ENCODE measurements at regions not wholly inside any gene's neighbourhood (a gene's known extent, or its start where the extent isn't known, plus 50 kb on each side); places are given as distances from the start of the nearest gene placed in this dataset.

- no TSS peak for BruUV-seq (replicated peaks)
- no peaks in the 10 kb centered on the region for H3K9me3 Mint-ChIP-seq (ENCODE audit: unreplicated experiment)
- no peak overlapping the region for H3K4me3 Mint-ChIP-seq (ENCODE audit: unreplicated experiment)
- no peaks in the 10 kb centered on the region for H3K36me3 Mint-ChIP-seq (ENCODE audit: insufficient read depth, unreplicated experiment)
- no peak overlapping the region for H3K27ac Mint-ChIP-seq (ENCODE audit: unreplicated experiment)
- ChIA-PET POLR2A (no interaction called here), CTCF (no interaction called here)
- no peaks in the 10 kb centered on the region for H3K36me3 ChIP-seq (ENCODE audit: control insufficient read depth, insufficient read depth, low read length)
- intact Hi-C loops (cut with micrococcal nuclease; ENCODE audit: unreplicated experiment) = no loop called here
- no peaks in the 10 kb centered on the region for H3K27me3 ChIP-seq (replicated peaks; ENCODE audit: control insufficient read depth, insufficient read depth, low read length)
- no peaks in the 10 kb centered on the region for H3K9me3 ChIP-seq
- H3K4me3 ChIP-seq (ENCODE audit: low read depth, low read length) = no peak overlapping the region
- peaks cover 2% of the 10 kb centered on the region for H3K27me3 Mint-ChIP-seq (ENCODE audit: insufficient read depth, unreplicated experiment)
- no peak for TF ChIP-seq CTCF (IDR thresholded peaks at IDR 0.05; ENCODE audit: insufficient read depth in 1 of 2, low read depth in 1 of 2, low read length in 1 of 2, severe bottlenecking in 1 of 2, unreplicated experiment in 1 of 2)
- DNase-seq = no peak
- H3K4me1 ChIP-seq = no peaks in the 10 kb centered on the region
- no peaks in the 10 kb centered on the region for H3K4me1 Mint-ChIP-seq (ENCODE audit: low read depth, unreplicated experiment)
Observed at GRCh38 chr7:118969370-118969769, 744.9 kb downstream of the ANKRD7 start.

- H3K4me1 ChIP-seq = no peaks in the 10 kb centered on the region
- peaks cover 2% of the 10 kb centered on the region for H3K27me3 Mint-ChIP-seq (ENCODE audit: insufficient read depth, unreplicated experiment)
- no peaks in the 10 kb centered on the region for H3K9me3 Mint-ChIP-seq (ENCODE audit: unreplicated experiment)
- ChIA-PET CTCF (no interaction called here), POLR2A (no interaction called here)
- no peaks in the 10 kb centered on the region for H3K36me3 Mint-ChIP-seq (ENCODE audit: insufficient read depth, unreplicated experiment)
- no peak overlapping the region for H3K4me3 Mint-ChIP-seq (ENCODE audit: unreplicated experiment)
- H3K4me3 ChIP-seq (ENCODE audit: low read depth, low read length) = no peak overlapping the region
- BruUV-seq (replicated peaks) = no TSS peak
- H3K4me1 Mint-ChIP-seq (ENCODE audit: low read depth, unreplicated experiment) = no peaks in the 10 kb centered on the region
- intact Hi-C loops (cut with micrococcal nuclease; ENCODE audit: unreplicated experiment) = no loop called here
- no peak for TF ChIP-seq CTCF (IDR thresholded peaks at IDR 0.05; ENCODE audit: insufficient read depth in 1 of 2, low read depth in 1 of 2, low read length in 1 of 2, severe bottlenecking in 1 of 2, unreplicated experiment in 1 of 2)
- no peak for DNase-seq
- no peaks in the 10 kb centered on the region for H3K9me3 ChIP-seq
- H3K27ac Mint-ChIP-seq (ENCODE audit: unreplicated experiment) = no peak overlapping the region
- H3K27me3 ChIP-seq (replicated peaks; ENCODE audit: control insufficient read depth, insufficient read depth, low read length) = no peaks in the 10 kb centered on the region
- no peaks in the 10 kb centered on the region for H3K36me3 ChIP-seq (ENCODE audit: control insufficient read depth, insufficient read depth, low read length)
Observed at GRCh38 chr7:118971706-118972105, 747.2 kb downstream of the ANKRD7 start.

- intact Hi-C loops (cut with micrococcal nuclease; ENCODE audit: unreplicated experiment) = no loop called here
Observed at GRCh38 chr7:118974836-118975235, 750.3 kb downstream of the ANKRD7 start.

More at GRCh38 chr7:118974836-118975235, 750.3 kb downstream of the ANKRD7 start:
- no peaks in the 10 kb centered on the region for H3K36me3 ChIP-seq (ENCODE audit: control insufficient read depth, insufficient read depth, low read length)
- no peaks in the 10 kb centered on the region for H3K9me3 Mint-ChIP-seq (ENCODE audit: unreplicated experiment)
- H3K36me3 Mint-ChIP-seq (ENCODE audit: insufficient read depth, unreplicated experiment) = no peaks in the 10 kb centered on the region
- no peak overlapping the region for H3K27ac Mint-ChIP-seq (ENCODE audit: unreplicated experiment)
- DNase-seq = no peak
- no peak overlapping the region for H3K4me3 ChIP-seq (ENCODE audit: low read depth, low read length)
- H3K27me3 ChIP-seq (replicated peaks; ENCODE audit: control insufficient read depth, insufficient read depth, low read length) = no peaks in the 10 kb centered on the region
- ChIA-PET POLR2A (no interaction called here), CTCF (no interaction called here)
- TF ChIP-seq CTCF (IDR thresholded peaks at IDR 0.05; ENCODE audit: insufficient read depth in 1 of 2, low read depth in 1 of 2, low read length in 1 of 2, severe bottlenecking in 1 of 2, unreplicated experiment in 1 of 2) = no peak
- H3K9me3 ChIP-seq = no peaks in the 10 kb centered on the region
- BruUV-seq (replicated peaks) = no TSS peak
- no peaks in the 10 kb centered on the region for H3K4me1 ChIP-seq
- no peak overlapping the region for H3K4me3 Mint-ChIP-seq (ENCODE audit: unreplicated experiment)
- H3K4me1 Mint-ChIP-seq (ENCODE audit: low read depth, unreplicated experiment) = no peaks in the 10 kb centered on the region
- H3K27me3 Mint-ChIP-seq (ENCODE audit: insufficient read depth, unreplicated experiment) = peaks cover 2% of the 10 kb centered on the region

Data from Caco-2 (cell line).